Tibial nerve (tissue), 4 donors: ENCODE measurements at regions not wholly inside any gene's neighbourhood (a gene's known extent, or its start where the extent isn't known, plus 50 kb on each side); places are given as distances from the start of the nearest gene placed in this dataset.

Experiments
- DNase-seq, 2 donors: peaks; one replicate each; pipeline ENCODE4 v3.0.0-alpha.2; 2019; ENCODE audit warnings: low spot score in 2 of 2
- H3K27ac ChIP-seq, 4 donors: fragments of 200-600 bp; sonication (generic) in 3 of 4; one replicate each; pipeline ENCODE4 v1.5.1; 2017 to 2019; ENCODE audit warnings: mild to moderate bottlenecking in 1 of 4
- H3K27me3 ChIP-seq, 2 donors: fragments of 200-600 bp; sonication (generic) in 1 of 2; one replicate each; pipeline versions ENCODE4 v1.5.1 to v1.6.0; 2017 to 2019
- H3K36me3 ChIP-seq, 3 donors: fragments of 200-600 bp; sonication (generic); one replicate each; pipeline ENCODE4 v1.5.1; 2018 to 2019
- H3K4me1 ChIP-seq, 4 donors: fragments of 200-600 bp; sonication (generic) in 3 of 4; one replicate each; pipeline ENCODE4 v1.5.1; 2017 to 2019
- H3K4me3 ChIP-seq, 4 donors: fragments of 200-600 bp; sonication (generic) in 3 of 4; one replicate each; pipeline ENCODE4 v1.5.1; 2017 to 2019; ENCODE audit warnings: mild to moderate bottlenecking in 1 of 4, moderate library complexity in 1 of 4
- H3K9me3 ChIP-seq, 4 donors: fragments of 200-600 bp; sonication (generic) in 3 of 4; one replicate each; pipeline ENCODE4 v1.5.1; 2017 to 2019
- EP300 ChIP-seq, 2 donors: sonication (generic); formaldehyde crosslinking; IDR thresholded peaks; one replicate each; pipeline ENCODE4 v1.6.1; 2017; ENCODE audit warnings: antibody characterized with exemption in 2 of 2, mild to moderate bottlenecking in 1 of 2
- POLR2A ChIP-seq, 2 donors: fragments of 450-650 bp; IDR thresholded peaks; one replicate each; pipeline ENCODE4 v1.6.1; 2017; ENCODE audit warnings: antibody characterized with exemption in 2 of 2, mild to moderate bottlenecking in 2 of 2, moderate library complexity in 2 of 2
- WGBS, 2 donors: methylation state at CpG; one replicate each; pipeline ENCODE4 v1.1.5; 2018; 5-methylcytosine and 5-hydroxymethylcytosine counted together
- TF ChIP-seq, protein P1 (sequence below), 5 experiments: fragments of 200-600 bp in 3 of 5; fragments of 450-650 bp in 2 of 5; sonication (generic) in 3 of 5; IDR thresholded peaks; one replicate each; pipeline ENCODE4 v1.5.1; 2016 to 2019; ENCODE audit warnings: antibody characterized with exemption in 5 of 5, mild to moderate bottlenecking in 3 of 5, moderate library complexity in 2 of 5

DNA sequence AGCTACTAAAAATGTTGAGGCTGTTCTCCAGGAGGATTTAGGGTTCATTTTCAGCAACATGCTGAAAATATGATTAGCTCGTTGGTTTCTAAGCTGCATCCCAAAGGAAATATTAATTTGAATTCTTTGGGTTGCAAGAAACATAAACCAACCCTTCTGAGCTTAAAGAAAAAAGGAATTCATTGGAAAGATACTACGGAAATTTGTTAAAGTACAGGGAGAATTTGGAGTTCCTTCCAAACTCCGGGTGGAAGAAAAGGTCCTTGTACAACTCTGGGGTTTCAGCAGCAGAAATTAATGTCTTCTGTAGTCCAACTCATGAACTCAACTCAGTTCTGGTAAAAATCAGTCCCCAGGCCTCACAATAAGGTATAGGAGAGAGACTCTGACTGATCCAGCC, 712.9 kb downstream of the UTRN start:
- Histone ChIP-seq H3K4me3 (no peak overlapping the region), H3K36me3 (no peaks in the 10 kb centered on the region), H3K9me3 (no peaks in the 10 kb centered on the region), H3K27me3 (no peaks in the 10 kb centered on the region), H3K4me1 (no peaks in the 10 kb centered on the region), H3K27ac (no peak overlapping the region)
- no peak for DNase-seq
- TF ChIP-seq POLR2A (IDR thresholded peaks at IDR 0.05) = no peak
- TF ChIP-seq, protein P1, sequence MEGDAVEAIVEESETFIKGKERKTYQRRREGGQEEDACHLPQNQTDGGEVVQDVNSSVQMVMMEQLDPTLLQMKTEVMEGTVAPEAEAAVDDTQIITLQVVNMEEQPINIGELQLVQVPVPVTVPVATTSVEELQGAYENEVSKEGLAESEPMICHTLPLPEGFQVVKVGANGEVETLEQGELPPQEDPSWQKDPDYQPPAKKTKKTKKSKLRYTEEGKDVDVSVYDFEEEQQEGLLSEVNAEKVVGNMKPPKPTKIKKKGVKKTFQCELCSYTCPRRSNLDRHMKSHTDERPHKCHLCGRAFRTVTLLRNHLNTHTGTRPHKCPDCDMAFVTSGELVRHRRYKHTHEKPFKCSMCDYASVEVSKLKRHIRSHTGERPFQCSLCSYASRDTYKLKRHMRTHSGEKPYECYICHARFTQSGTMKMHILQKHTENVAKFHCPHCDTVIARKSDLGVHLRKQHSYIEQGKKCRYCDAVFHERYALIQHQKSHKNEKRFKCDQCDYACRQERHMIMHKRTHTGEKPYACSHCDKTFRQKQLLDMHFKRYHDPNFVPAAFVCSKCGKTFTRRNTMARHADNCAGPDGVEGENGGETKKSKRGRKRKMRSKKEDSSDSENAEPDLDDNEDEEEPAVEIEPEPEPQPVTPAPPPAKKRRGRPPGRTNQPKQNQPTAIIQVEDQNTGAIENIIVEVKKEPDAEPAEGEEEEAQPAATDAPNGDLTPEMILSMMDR (IDR thresholded peaks at IDR 0.05) = no peak
- no peak for TF ChIP-seq EP300 (IDR thresholded peaks at IDR 0.05)
- 49 to 67% methylated on average over 3 of the region's 3 CpGs for WGBS, 2 donors

DNA sequence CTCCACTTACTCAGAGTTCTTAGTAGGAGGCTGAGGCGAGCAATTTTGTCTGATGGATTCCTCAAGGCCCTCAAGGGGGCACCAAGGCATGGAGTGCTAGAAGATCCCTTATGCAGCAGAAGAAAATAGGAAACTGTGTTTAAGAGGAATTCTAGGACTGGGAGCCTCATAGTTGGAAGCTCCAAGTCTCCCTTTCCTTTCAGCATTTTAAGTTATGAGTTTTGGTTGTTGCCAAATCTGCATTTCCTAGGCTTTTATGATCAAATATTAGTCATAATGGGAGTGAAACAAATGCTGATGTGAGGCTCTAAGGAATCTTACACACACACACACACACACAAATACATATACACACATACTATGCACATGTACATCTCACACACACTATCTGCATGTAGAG, 714.0 kb downstream of the UTRN start:
- Histone ChIP-seq H3K27me3 (no peaks in the 10 kb centered on the region), H3K9me3 (no peaks in the 10 kb centered on the region), H3K4me1 (no peaks in the 10 kb centered on the region), H3K36me3 (no peaks in the 10 kb centered on the region), H3K27ac (no peak overlapping the region), H3K4me3 (no peak overlapping the region)
- WGBS, 2 donors = 75 to 100% methylated on average over 1 of the region's 1 CpG
- no peak for TF ChIP-seq EP300 (IDR thresholded peaks at IDR 0.05)
- TF ChIP-seq POLR2A (IDR thresholded peaks at IDR 0.05) = no peak
- TF ChIP-seq, protein P1 (IDR thresholded peaks at IDR 0.05) = no peak
- DNase-seq = no peak

DNA sequence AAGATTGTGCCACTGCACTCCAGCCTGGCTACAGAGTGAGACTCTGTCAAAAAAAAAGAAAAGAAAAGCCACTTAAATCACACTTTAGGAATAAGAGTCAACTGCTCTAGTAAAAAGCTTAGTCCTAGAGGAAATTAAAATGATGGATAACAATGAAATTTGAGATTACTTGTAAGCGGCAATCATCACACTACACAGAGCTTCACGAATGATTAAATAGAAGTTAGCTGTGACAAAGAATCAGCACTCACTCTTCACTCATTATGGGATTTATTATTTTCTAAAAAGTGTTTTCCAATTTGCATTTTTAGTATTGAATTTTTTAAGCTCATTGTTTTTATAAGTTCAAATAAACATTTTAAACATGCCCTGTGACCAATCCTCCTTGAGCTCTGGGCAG, 718.0 kb downstream of the UTRN start:
- Histone ChIP-seq H3K27ac (no peak overlapping the region), H3K27me3 (no peaks in the 10 kb centered on the region), H3K9me3 (no peaks in the 10 kb centered on the region), H3K4me3 (no peak overlapping the region), H3K36me3 (no peaks in the 10 kb centered on the region), H3K4me1 (no peaks in the 10 kb centered on the region)
- WGBS, 2 donors = 87 to 92% methylated on average over 2 of the region's 2 CpGs
- TF ChIP-seq, protein P1 (IDR thresholded peaks at IDR 0.05) = no peak
- no peak for TF ChIP-seq POLR2A (IDR thresholded peaks at IDR 0.05)
- no peak for TF ChIP-seq EP300 (IDR thresholded peaks at IDR 0.05)
- no peak for DNase-seq

DNA sequence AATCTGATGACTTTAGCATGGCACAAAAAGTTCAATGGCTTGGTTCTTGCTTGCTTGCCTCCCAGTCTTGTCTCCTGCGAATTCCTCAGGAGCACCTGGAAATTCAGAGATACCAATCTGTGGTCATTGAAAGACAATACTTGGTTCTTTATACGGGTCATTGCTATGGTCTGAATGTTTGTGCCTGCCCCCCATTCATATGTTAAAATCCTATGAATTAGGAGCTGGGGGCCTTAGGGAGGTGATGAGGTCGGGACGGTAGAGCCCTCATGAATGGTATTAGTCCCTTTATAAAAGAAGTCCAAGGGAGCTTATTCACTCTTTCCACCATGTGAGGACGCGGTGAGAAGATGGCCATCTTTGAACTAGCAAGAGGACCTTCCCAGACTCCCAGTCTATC, 721.8 kb downstream of the UTRN start:
- 90 to 92% methylated on average over 6 of the region's 6 CpGs for whole genome bisulfite sequencing, 2 donors
- no peak overlapping the region for H3K27ac ChIP-seq

DNA sequence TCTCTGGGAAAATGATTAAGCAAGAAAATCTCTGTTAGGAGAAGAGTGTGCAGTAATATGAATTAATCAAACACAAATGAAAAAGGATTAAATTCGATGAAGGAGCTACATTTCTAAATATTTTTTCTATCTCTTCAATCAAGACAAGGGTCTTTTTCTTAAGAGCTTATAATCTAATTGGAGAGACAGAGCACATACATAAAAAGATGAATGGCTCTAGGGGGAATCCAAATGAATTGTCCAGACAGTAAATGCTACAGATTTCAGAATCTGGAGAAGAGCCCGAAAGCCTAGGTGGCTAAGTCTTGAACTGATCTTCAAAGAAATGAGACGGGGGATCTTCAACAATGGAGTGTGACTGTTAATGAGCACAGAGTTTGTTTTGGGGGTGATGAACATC, 723.6 kb downstream of the UTRN start:
- no peak for DNase-seq
- H3K27me3 ChIP-seq = no peaks in the 10 kb centered on the region
- H3K36me3 ChIP-seq = no peaks in the 10 kb centered on the region
- TF ChIP-seq POLR2A (IDR thresholded peaks at IDR 0.05) = no peak
- TF ChIP-seq, protein P1 (IDR thresholded peaks at IDR 0.05) = no peak
- no peak for TF ChIP-seq EP300 (IDR thresholded peaks at IDR 0.05)
- H3K27ac ChIP-seq = no peak overlapping the region
- H3K4me1 ChIP-seq = no peaks in the 10 kb centered on the region
- no peak overlapping the region for H3K4me3 ChIP-seq
- no peaks in the 10 kb centered on the region for H3K9me3 ChIP-seq
- WGBS, 2 donors = 49 to 55% methylated on average over 3 of the region's 3 CpGs

More for the DNA sequence above, 721.8 kb downstream of the UTRN start:
- DNase-seq = no peak
- H3K4me1 ChIP-seq = no peaks in the 10 kb centered on the region
- no peaks in the 10 kb centered on the region for H3K27me3 ChIP-seq
- H3K9me3 ChIP-seq = no peaks in the 10 kb centered on the region
- TF ChIP-seq EP300 (IDR thresholded peaks at IDR 0.05) = no peak
- TF ChIP-seq POLR2A (IDR thresholded peaks at IDR 0.05) = no peak
- TF ChIP-seq, protein P1 (IDR thresholded peaks at IDR 0.05) = no peak
- no peaks in the 10 kb centered on the region for H3K36me3 ChIP-seq
- H3K4me3 ChIP-seq = no peak overlapping the region
